Putamen (tissue), 1 donor: ENCODE measurements at regions not wholly inside any gene's neighbourhood (a gene's known extent, or its start where the extent isn't known, plus 50 kb on each side); places are given as distances from the start of the nearest gene placed in this dataset.
"Not testable (repeated sequence)": the region's sequence is repeated elsewhere in the genome, so short reads cannot be mapped to it uniquely, and the experiment has no call there.

Experiments
- DNase-seq: peaks from one replicate; pipeline ENCODE4 v3.0.0-alpha.2; 2016; ENCODE audit warnings: low spot score

GRCh38 chr1:187631381-187631675, 802.6 kb downstream of the PLA2G4A start:
- no peak for DNase-seq

- DNase-seq: no peak
Measured at GRCh38 chr1:187631984-187632383, 803.2 kb downstream of the PLA2G4A start.

- no peak for DNase-seq
Measured at GRCh38 chr1:187634940-187635339, 806.2 kb downstream of the PLA2G4A start.

- DNase-seq: no peak
Measured at GRCh38 chr1:187638733-187639434, 810.1 kb downstream of the PLA2G4A start.

- DNase-seq: no peak
Measured at GRCh38 chr1:187641015-187641414, 812.3 kb downstream of the PLA2G4A start.

GRCh38 chr1:187641463-187641862, 812.7 kb downstream of the PLA2G4A start:
- DNase-seq: no peak

GRCh38 chr1:187641907-187642306, 813.2 kb downstream of the PLA2G4A start:
- DNase-seq: no peak

- DNase-seq: no peak
Measured at GRCh38 chr1:187645651-187646050, 816.9 kb downstream of the PLA2G4A start.

- DNase-seq: no peak
Measured at GRCh38 chr1:187646536-187647107, 817.9 kb downstream of the PLA2G4A start.

- DNase-seq: no peak
Measured at GRCh38 chr1:187648091-187648490, 819.3 kb downstream of the PLA2G4A start.

- no peak for DNase-seq
Measured at GRCh38 chr1:187654635-187655034, 825.9 kb downstream of the PLA2G4A start.

GRCh38 chr1:187655104-187655503, 826.4 kb downstream of the PLA2G4A start:
- no peak for DNase-seq

- no peak for DNase-seq
Measured at GRCh38 chr1:187665483-187665882, 836.7 kb downstream of the PLA2G4A start.

GRCh38 chr1:187680823-187681222, 852.1 kb downstream of the PLA2G4A start:
- DNase-seq: no peak

GRCh38 chr1:187682112-187682511, 853.4 kb downstream of the PLA2G4A start:
- no peak for DNase-seq

- no peak for DNase-seq
Measured at GRCh38 chr1:187685333-187685732, 856.6 kb downstream of the PLA2G4A start.

GRCh38 chr1:187689129-187689528, 860.4 kb downstream of the PLA2G4A start:
- DNase-seq: no peak

GRCh38 chr1:187691439-187691838, 862.7 kb downstream of the PLA2G4A start:
- no peak for DNase-seq

GRCh38 chr1:187692799-187693198, 864.0 kb downstream of the PLA2G4A start:
- DNase-seq: no peak

GRCh38 chr1:187696073-187696472, 867.3 kb downstream of the PLA2G4A start:
- no peak for DNase-seq

GRCh38 chr1:187703138-187704130, 874.7 kb downstream of the PLA2G4A start:
- not testable (repeated sequence) for DNase-seq

- DNase-seq: no peak
Measured at GRCh38 chr1:187714470-187714869, 885.7 kb downstream of the PLA2G4A start.

GRCh38 chr1:187715483-187715882, 886.7 kb downstream of the PLA2G4A start:
- DNase-seq: no peak
